ENCODE measurements at regions not wholly inside any gene's neighbourhood (a gene's known extent, or its start where the extent isn't known, plus 50 kb on each side); places are given as distances from the start of the nearest gene placed in this dataset.

DNA sequence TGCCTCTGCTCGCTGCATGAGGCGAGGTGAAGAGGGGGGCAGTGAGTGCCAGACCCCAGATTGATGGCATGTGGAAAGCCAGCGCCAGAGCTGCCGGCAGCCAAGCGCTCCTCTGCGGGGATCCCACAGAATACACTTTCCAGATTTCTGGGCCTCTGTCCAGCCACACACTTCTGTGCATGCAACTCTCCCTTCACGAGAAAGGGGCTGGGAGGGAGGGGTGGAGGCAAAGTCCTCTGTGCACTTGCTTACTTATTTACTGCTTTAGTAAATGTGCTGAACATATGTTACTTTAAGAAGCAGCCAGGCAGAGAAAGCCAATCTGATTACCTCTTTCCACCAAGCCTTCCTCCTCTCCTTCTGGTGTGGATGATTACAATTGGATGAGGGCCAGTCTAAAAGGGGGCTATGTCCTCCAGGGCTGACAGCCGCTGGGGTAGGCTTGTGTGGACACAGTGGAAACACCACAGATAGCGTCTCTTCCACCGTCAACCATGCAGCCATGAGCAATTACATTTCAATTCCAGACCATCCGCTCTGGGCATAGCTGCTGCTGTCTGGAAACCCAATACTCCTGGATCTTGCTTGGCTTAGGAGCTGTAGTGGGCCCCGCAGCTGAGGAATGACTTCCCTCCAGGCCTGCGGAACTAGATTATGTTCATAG, 322.8 kb upstream of the ANKRD30A start:
- no peaks in the 10 kb centered on the region for H3K27me3 ChIP-seq (replicated peaks; ENCODE audit: control insufficient read depth, insufficient read depth, low read length, poor library complexity, severe bottlenecking)
- H3K27ac ChIP-seq (ENCODE audit: insufficient read depth, low read length, poor library complexity, severe bottlenecking): no peak overlapping the region
- no peak for DNase-seq
- no peaks in the 10 kb centered on the region for H3K4me1 ChIP-seq (ENCODE audit: control insufficient read depth, insufficient read depth, low read length, poor library complexity, severe bottlenecking)
- H3K4me3 ChIP-seq (ENCODE audit: insufficient read depth, low read depth, low read length, poor library complexity, severe bottlenecking): no peak overlapping the region
- H3K36me3 ChIP-seq (ENCODE audit: control insufficient read depth, insufficient read depth, low read length): no peaks in the 10 kb centered on the region
- no peaks in the 10 kb centered on the region for H3K9me3 ChIP-seq (ENCODE audit: control insufficient read depth, low read length)

DNA sequence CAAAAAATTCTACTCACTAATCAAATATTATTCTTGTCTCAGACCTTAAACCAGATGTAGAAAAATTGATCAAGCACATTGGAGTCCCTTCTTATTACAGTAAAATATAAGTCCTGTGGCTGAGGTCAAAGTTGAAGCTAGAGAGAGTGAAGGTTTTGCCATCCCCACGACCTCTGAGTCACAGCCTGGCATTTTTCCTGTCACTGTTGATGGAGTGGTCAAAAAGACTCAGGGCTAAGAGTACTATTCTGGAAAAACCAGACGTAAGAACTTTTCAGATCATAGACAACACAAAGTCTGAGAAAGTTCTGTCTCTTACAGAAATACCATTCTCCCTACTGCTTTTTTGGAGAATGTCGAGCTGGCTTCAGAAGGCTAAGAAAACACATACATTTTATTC, 323.7 kb upstream of the ANKRD30A start:
- no peaks in the 10 kb centered on the region for H3K9me3 ChIP-seq (ENCODE audit: control insufficient read depth, low read length)
- H3K36me3 ChIP-seq (ENCODE audit: control insufficient read depth, insufficient read depth, low read length): no peaks in the 10 kb centered on the region
- H3K4me1 ChIP-seq (ENCODE audit: control insufficient read depth, insufficient read depth, low read length, poor library complexity, severe bottlenecking): no peaks in the 10 kb centered on the region
- no peak for DNase-seq
- H3K27me3 ChIP-seq (replicated peaks; ENCODE audit: control insufficient read depth, insufficient read depth, low read length, poor library complexity, severe bottlenecking): no peaks in the 10 kb centered on the region
- H3K4me3 ChIP-seq (ENCODE audit: insufficient read depth, low read depth, low read length, poor library complexity, severe bottlenecking): no peak overlapping the region
- no peak overlapping the region for H3K27ac ChIP-seq (ENCODE audit: insufficient read depth, low read length, poor library complexity, severe bottlenecking)

DNA sequence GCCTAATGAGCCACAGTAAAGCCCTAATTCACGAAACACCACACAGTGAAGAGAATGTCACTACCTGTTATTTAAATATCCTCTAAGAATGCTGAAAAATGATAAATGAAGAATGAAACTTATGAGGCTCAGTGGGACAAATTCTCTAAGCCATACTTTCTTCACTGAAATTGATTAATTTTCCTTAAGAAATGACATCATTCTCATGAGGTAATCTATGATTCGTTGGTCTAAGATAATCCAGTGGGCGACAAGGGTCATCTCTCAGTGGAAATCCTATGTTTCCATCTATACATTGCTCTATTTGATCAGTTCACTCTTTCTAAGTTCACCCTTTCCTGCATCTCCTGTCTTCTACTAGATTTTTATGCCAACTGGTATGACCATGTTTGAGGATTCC, 330.4 kb upstream of the ANKRD30A start:
- no peaks in the 10 kb centered on the region for H3K4me1 ChIP-seq (ENCODE audit: control insufficient read depth, insufficient read depth, low read length, poor library complexity, severe bottlenecking)
- no peaks in the 10 kb centered on the region for H3K36me3 ChIP-seq (ENCODE audit: control insufficient read depth, insufficient read depth, low read length)
- no peak overlapping the region for H3K4me3 ChIP-seq (ENCODE audit: insufficient read depth, low read depth, low read length, poor library complexity, severe bottlenecking)
- no peak for DNase-seq
- H3K27ac ChIP-seq (ENCODE audit: insufficient read depth, low read length, poor library complexity, severe bottlenecking): no peak overlapping the region
- H3K9me3 ChIP-seq (ENCODE audit: control insufficient read depth, low read length): no peaks in the 10 kb centered on the region
- H3K27me3 ChIP-seq (replicated peaks; ENCODE audit: control insufficient read depth, insufficient read depth, low read length, poor library complexity, severe bottlenecking): no peaks in the 10 kb centered on the region

DNA sequence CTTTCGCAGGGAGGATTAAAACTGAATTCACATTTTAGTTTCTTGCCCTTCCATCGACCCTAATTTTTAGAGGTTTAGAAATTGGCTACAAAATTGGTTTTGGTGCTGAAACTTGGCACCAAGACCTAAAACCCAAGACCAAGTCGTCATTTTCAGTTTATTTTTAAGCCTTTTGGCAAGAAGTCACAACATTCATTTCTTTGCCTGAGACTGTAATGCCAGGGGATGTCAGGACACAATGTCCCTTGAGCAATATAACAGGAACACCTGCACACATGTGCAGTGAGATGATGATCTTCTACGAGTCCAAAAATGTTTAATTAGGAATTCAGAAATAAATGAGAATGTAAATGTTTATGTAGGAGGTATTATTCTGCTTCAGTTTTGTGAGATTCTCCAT, 335.4 kb upstream of the ANKRD30A start:
- Histone ChIP-seq H3K4me1 (ENCODE audit: control insufficient read depth, insufficient read depth, low read length, poor library complexity, severe bottlenecking) (no peaks in the 10 kb centered on the region), H3K9me3 (ENCODE audit: control insufficient read depth, low read length) (no peaks in the 10 kb centered on the region), H3K4me3 (ENCODE audit: insufficient read depth, low read depth, low read length, poor library complexity, severe bottlenecking) (no peak overlapping the region), H3K36me3 (ENCODE audit: control insufficient read depth, insufficient read depth, low read length) (no peaks in the 10 kb centered on the region), H3K27ac (ENCODE audit: insufficient read depth, low read length, poor library complexity, severe bottlenecking) (no peak overlapping the region), H3K27me3 (replicated peaks; ENCODE audit: control insufficient read depth, insufficient read depth, low read length, poor library complexity, severe bottlenecking) (no peaks in the 10 kb centered on the region)
- DNase-seq: no peak

DNA sequence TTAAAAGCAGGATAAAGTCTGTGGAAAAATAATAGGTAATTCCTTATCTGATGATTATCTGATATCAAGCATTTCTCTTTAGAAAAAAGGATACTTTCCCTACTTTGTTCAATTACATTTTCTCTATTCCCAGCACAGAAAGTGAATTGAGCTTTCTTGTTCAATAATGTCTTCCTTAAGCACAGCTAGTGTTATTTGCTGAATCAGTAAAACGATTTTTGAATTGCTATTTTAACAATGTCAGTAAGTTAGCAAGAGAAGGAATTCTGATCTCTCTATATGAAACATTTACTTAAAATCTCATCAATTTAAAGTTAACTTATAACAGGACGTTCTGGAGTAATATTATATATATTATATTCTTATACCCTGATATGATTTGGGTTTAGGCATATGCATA, 337.2 kb upstream of the ANKRD30A start:
- DNase-seq: no peak
- Histone ChIP-seq H3K27ac (ENCODE audit: insufficient read depth, low read length, poor library complexity, severe bottlenecking) (no peak overlapping the region), H3K9me3 (ENCODE audit: control insufficient read depth, low read length) (no peaks in the 10 kb centered on the region), H3K4me1 (ENCODE audit: control insufficient read depth, insufficient read depth, low read length, poor library complexity, severe bottlenecking) (no peaks in the 10 kb centered on the region), H3K36me3 (ENCODE audit: control insufficient read depth, insufficient read depth, low read length) (no peaks in the 10 kb centered on the region), H3K27me3 (replicated peaks; ENCODE audit: control insufficient read depth, insufficient read depth, low read length, poor library complexity, severe bottlenecking) (no peaks in the 10 kb centered on the region), H3K4me3 (ENCODE audit: insufficient read depth, low read depth, low read length, poor library complexity, severe bottlenecking) (no peak overlapping the region)

DNA sequence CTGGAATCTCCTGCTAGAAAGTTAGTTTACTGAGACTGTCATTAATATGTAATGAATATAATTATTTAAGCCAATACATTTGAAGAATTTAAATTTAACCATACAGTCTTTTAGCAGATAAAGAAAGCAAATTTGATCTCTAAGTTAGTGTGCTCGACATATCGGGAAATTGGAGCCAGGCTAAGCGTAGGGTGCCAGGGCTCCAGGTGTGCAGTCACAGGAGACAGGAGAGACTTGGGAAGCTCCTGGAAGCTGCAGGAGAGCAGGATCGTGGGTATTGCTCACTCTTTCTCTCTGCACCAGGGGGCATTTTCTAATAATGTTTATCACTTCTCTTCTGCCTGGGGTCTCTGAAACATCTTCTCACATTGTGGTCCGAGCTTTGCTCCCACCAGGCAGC, 342.0 kb upstream of the ANKRD30A start:
- H3K27me3 ChIP-seq (replicated peaks; ENCODE audit: control insufficient read depth, insufficient read depth, low read length, poor library complexity, severe bottlenecking): no peaks in the 10 kb centered on the region
- DNase-seq: no peak
- no peak overlapping the region for H3K27ac ChIP-seq (ENCODE audit: insufficient read depth, low read length, poor library complexity, severe bottlenecking)
- H3K36me3 ChIP-seq (ENCODE audit: control insufficient read depth, insufficient read depth, low read length): no peaks in the 10 kb centered on the region
- no peak overlapping the region for H3K4me3 ChIP-seq (ENCODE audit: insufficient read depth, low read depth, low read length, poor library complexity, severe bottlenecking)
- H3K9me3 ChIP-seq (ENCODE audit: control insufficient read depth, low read length): no peaks in the 10 kb centered on the region
- no peaks in the 10 kb centered on the region for H3K4me1 ChIP-seq (ENCODE audit: control insufficient read depth, insufficient read depth, low read length, poor library complexity, severe bottlenecking)

DNA sequence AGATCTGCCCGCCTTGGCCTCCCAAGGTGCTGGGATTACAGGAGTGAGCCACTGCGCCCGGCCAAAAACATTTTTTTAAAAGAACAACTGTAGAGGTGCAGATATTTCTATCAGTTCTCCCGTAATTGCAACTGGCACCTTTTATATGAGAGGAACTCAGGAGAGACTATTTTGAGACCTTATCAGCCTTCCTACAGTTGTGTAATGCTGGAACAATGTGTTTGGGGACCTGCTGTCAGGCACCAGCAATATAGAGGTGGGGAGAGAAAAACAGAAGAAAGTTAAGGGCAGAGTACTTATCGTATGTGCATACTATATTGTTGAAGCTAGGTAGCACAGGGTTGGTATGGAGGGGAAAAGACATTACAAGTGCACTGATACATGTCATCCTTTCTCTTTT, 343.8 kb upstream of the ANKRD30A start:
- H3K4me3 ChIP-seq (ENCODE audit: insufficient read depth, low read depth, low read length, poor library complexity, severe bottlenecking): no peak overlapping the region
- H3K27ac ChIP-seq (ENCODE audit: insufficient read depth, low read length, poor library complexity, severe bottlenecking): no peak overlapping the region
- no peaks in the 10 kb centered on the region for H3K9me3 ChIP-seq (ENCODE audit: control insufficient read depth, low read length)
- no peaks in the 10 kb centered on the region for H3K36me3 ChIP-seq (ENCODE audit: control insufficient read depth, insufficient read depth, low read length)
- H3K27me3 ChIP-seq (replicated peaks; ENCODE audit: control insufficient read depth, insufficient read depth, low read length, poor library complexity, severe bottlenecking): no peaks in the 10 kb centered on the region
- no peak for DNase-seq
- H3K4me1 ChIP-seq (ENCODE audit: control insufficient read depth, insufficient read depth, low read length, poor library complexity, severe bottlenecking): no peaks in the 10 kb centered on the region

DNA sequence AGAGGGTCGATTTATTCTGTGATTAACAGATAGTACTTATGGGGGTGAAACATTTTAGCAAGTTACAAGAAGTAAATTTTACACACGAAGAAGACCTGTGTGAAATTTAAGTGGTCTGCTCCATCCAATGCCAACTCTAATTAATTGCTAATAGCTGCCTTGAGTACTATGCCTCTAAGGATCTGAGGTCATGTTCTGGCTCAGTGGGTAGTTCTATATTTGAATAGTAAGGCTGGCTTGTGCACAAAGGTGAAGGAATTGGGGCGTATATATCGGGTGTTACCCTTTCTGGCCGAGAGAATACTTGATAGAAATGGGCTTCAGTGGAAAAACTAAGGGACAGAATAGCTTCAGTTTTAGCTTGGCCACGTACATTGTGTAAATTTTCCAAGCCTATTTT, 345.2 kb upstream of the ANKRD30A start:
- H3K27me3 ChIP-seq (replicated peaks; ENCODE audit: control insufficient read depth, insufficient read depth, low read length, poor library complexity, severe bottlenecking): no peaks in the 10 kb centered on the region
- H3K27ac ChIP-seq (ENCODE audit: insufficient read depth, low read length, poor library complexity, severe bottlenecking): no peak overlapping the region
- H3K36me3 ChIP-seq (ENCODE audit: control insufficient read depth, insufficient read depth, low read length): no peaks in the 10 kb centered on the region
- DNase-seq: no peak
- no peaks in the 10 kb centered on the region for H3K4me1 ChIP-seq (ENCODE audit: control insufficient read depth, insufficient read depth, low read length, poor library complexity, severe bottlenecking)
- H3K9me3 ChIP-seq (ENCODE audit: control insufficient read depth, low read length): no peaks in the 10 kb centered on the region
- H3K4me3 ChIP-seq (ENCODE audit: insufficient read depth, low read depth, low read length, poor library complexity, severe bottlenecking): no peak overlapping the region

DNA sequence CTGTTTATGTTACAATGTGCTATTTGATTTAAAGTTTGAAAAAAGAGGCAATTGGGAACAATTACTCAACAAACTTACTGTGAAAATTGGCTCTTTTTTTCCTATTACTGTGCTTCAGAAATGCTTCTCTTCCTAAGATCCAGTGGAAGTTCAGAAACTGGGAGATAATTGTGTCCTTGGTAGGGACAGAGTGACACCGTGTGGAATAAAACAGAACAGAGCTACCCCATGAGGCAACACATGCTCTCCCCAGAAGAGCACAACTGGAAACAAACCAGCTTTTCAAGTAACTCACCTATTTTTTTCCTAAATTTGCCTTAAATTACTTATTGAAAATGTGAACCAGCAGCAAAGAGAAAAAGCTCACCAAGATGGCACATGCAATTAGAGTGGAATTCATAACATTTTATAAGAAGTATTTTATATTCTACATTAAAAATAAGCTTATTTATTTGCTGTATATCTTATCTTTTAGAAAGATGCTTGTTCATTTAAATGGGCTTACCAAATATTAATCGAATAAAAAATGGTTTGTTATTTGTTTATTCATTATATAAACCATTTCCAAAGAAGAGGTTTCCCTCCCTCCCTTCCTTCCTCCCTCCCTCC, 346.1 kb upstream of the ANKRD30A start:
- Histone ChIP-seq H3K27ac (ENCODE audit: insufficient read depth, low read length, poor library complexity, severe bottlenecking) (no peak overlapping the region), H3K4me3 (ENCODE audit: insufficient read depth, low read depth, low read length, poor library complexity, severe bottlenecking) (no peak overlapping the region), H3K36me3 (ENCODE audit: control insufficient read depth, insufficient read depth, low read length) (no peaks in the 10 kb centered on the region), H3K4me1 (ENCODE audit: control insufficient read depth, insufficient read depth, low read length, poor library complexity, severe bottlenecking) (no peaks in the 10 kb centered on the region), H3K27me3 (replicated peaks; ENCODE audit: control insufficient read depth, insufficient read depth, low read length, poor library complexity, severe bottlenecking) (no peaks in the 10 kb centered on the region), H3K9me3 (ENCODE audit: control insufficient read depth, low read length) (no peaks in the 10 kb centered on the region)
- no peak for DNase-seq

DNA sequence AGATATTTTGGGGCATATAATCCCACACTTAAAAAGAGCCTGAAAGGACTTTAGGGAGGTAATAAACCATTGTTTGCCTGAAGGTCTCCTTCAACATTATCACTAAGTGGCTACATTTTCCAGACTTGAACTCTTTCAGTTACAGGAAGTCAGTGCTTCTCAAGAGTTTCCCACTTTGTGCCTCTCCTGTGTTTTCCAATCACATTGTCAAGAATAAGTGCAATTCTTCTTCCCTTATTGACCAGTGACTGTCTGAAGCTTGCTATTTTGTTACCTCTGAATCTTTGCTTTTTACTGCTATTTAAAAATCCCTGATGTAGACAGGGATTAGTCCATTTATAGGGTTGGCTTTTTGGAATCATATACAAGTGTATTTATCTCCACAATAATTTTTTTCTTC, 346.7 kb upstream of the ANKRD30A start:
- H3K27me3 ChIP-seq (replicated peaks; ENCODE audit: control insufficient read depth, insufficient read depth, low read length, poor library complexity, severe bottlenecking): no peaks in the 10 kb centered on the region
- H3K4me1 ChIP-seq (ENCODE audit: control insufficient read depth, insufficient read depth, low read length, poor library complexity, severe bottlenecking): no peaks in the 10 kb centered on the region
- no peaks in the 10 kb centered on the region for H3K36me3 ChIP-seq (ENCODE audit: control insufficient read depth, insufficient read depth, low read length)
- H3K4me3 ChIP-seq (ENCODE audit: insufficient read depth, low read depth, low read length, poor library complexity, severe bottlenecking): no peak overlapping the region
- DNase-seq: no peak
- H3K27ac ChIP-seq (ENCODE audit: insufficient read depth, low read length, poor library complexity, severe bottlenecking): no peak overlapping the region
- H3K9me3 ChIP-seq (ENCODE audit: control insufficient read depth, low read length): no peaks in the 10 kb centered on the region

All from effector memory CD4-positive, alpha-beta T cell (primary cell).